ENCODE measurements at regions not wholly inside any gene's neighbourhood (a gene's known extent, or its start where the extent isn't known, plus 50 kb on each side); places are given as distances from the start of the nearest gene placed in this dataset.

GRCh38 chr5:15266229-15266628 is 233.8 kb upstream of the FBXL7 start:
- RAD21 ChIA-PET (ENCODE audit: unreplicated experiment): no interaction called here
- intact Hi-C loops (cut with micrococcal nuclease; ENCODE audit: unreplicated experiment) (no loop called here), in situ Hi-C loops (cut with MboI) (no loop called here)
- TF ChIP-seq RAD51 (IDR thresholded peaks at IDR 0.05) (no peak), ZZZ3 (IDR thresholded peaks at IDR 0.05; ENCODE audit: control insufficient read depth, insufficient read length, low read depth) (no peak), CEBPZ (IDR thresholded peaks at IDR 0.05; ENCODE audit: low read depth, low read length) (no peak), TCF12 (IDR thresholded peaks at IDR 0.05; ENCODE audit: low read depth, low read length) (no peak), CHD4 (IDR thresholded peaks at IDR 0.05) (no peak), REST (IDR thresholded peaks at IDR 0.05; ENCODE audit: low read depth, low read length) (no peak)
- no peak overlapping the region for H3K4me2 ChIP-seq (ENCODE audit: control insufficient read depth, insufficient read depth)
- SMC1A ChIA-PET (ENCODE audit: uncharacterized antibody, unreplicated experiment): no interaction called here
- H3K4me1 ChIP-seq (ENCODE audit: control insufficient read depth, insufficient read depth, low read length): no peaks in the 10 kb centered on the region
- WGBS (ENCODE audit: insufficient coverage, insufficient replicate concordance, low lambda C conversion rate, missing lambda C conversion rate): 39% methylated on average over 1 of the region's 1 CpG
- ATAC-seq: no peak
- BruUV-seq (replicated peaks): no TSS peak
- H3K9me3 ChIP-seq (replicated peaks; ENCODE audit: control insufficient read depth, insufficient read depth, low read length): no peaks in the 10 kb centered on the region
- no peaks in the 10 kb centered on the region for H3K27me3 ChIP-seq (replicated peaks in 1 of 2; ENCODE audit: control insufficient read depth in 2 of 2, insufficient read depth in 2 of 2, low read length in 1 of 2)
- no peak for FAIRE-seq
- DNase-seq (ENCODE audit: low read depth, low spot score): no peak
- CTCF ChIA-PET: no interaction called here
- H3K4me3 ChIP-seq: no peak overlapping the region
- H3K27ac ChIP-seq (ENCODE audit: control insufficient read depth, insufficient read depth): no peak overlapping the region
- H2AFZ ChIP-seq (ENCODE audit: control insufficient read depth, low read depth, low read length): no peak overlapping the region
- H4K20me1 ChIP-seq (ENCODE audit: control insufficient read depth, insufficient read depth): no peaks in the 10 kb centered on the region
- POLR2A ChIA-PET: no interaction called here
- no peak overlapping the region for H3K9ac ChIP-seq (ENCODE audit: control insufficient read depth, insufficient read depth, low read length)
- H3K36me3 ChIP-seq (ENCODE audit: control insufficient read depth in 2 of 2, insufficient read depth in 2 of 2, low read length in 1 of 2): no peaks in the 10 kb centered on the region
- H3K79me2 ChIP-seq (ENCODE audit: control insufficient read depth, insufficient read depth, low read length): no peaks in the 10 kb centered on the region
